BE2C (cell line): ENCODE measurements at regions not wholly inside any gene's neighbourhood (a gene's known extent, or its start where the extent isn't known, plus 50 kb on each side); places are given as distances from the start of the nearest gene placed in this dataset.

ENCODE experiments used
- DNase-seq: peaks from one replicate; pipeline ENCODE4 v3.0.0-alpha.2; 2020
- H3K27me3 ChIP-seq: fragments of 250-450 bp; sonication (Bioruptor Pico); 2 replicates; pipeline ENCODE4 v1.5.1; 2020; ENCODE audit warnings: mild to moderate bottlenecking
- H3K36me3 ChIP-seq: fragments of 250-450 bp; sonication (Bioruptor Pico); 2 replicates; pipeline ENCODE4 v1.5.1; 2020; ENCODE audit warnings: mild to moderate bottlenecking
- H3K4me1 ChIP-seq: fragments of 250-450 bp; sonication (Bioruptor Pico); 2 replicates; pipeline ENCODE4 v1.5.1; 2020
- H3K4me3 ChIP-seq: 2 replicates; pipeline ENCODE4 v1.5.1; 2011; ENCODE audit warnings: low read depth, low read length
- H3K9me3 ChIP-seq: fragments of 250-450 bp; sonication (Bioruptor Pico); 2 replicates; pipeline ENCODE4 v1.5.1; 2020
- TF ChIP-seq, protein P1 (sequence below): IDR thresholded peaks from 2 replicates; pipeline ENCODE4 v1.5.1; 2012; ENCODE audit warnings: mild to moderate bottlenecking, low read depth, low read length

DNA sequence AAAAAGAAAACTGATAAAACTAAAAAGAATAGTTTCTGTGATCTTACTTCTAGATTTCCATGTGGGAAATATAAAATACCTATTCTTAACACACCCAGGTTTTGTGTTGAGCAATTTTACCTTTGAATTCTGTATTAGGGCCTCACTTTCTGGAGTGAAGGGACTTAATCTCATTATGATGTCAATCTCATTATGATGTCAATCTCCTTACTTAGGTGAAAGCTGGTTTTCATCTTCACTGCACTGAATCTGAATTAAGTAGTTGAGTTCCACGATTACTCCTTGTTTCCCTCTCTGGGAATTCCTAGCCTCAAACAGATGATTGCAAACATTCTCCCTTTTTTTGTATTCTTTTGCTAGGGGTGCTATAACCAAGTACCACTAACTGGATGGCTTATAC is 1367.2 kb downstream of the EFNB2 start:
- TF ChIP-seq, protein P1, sequence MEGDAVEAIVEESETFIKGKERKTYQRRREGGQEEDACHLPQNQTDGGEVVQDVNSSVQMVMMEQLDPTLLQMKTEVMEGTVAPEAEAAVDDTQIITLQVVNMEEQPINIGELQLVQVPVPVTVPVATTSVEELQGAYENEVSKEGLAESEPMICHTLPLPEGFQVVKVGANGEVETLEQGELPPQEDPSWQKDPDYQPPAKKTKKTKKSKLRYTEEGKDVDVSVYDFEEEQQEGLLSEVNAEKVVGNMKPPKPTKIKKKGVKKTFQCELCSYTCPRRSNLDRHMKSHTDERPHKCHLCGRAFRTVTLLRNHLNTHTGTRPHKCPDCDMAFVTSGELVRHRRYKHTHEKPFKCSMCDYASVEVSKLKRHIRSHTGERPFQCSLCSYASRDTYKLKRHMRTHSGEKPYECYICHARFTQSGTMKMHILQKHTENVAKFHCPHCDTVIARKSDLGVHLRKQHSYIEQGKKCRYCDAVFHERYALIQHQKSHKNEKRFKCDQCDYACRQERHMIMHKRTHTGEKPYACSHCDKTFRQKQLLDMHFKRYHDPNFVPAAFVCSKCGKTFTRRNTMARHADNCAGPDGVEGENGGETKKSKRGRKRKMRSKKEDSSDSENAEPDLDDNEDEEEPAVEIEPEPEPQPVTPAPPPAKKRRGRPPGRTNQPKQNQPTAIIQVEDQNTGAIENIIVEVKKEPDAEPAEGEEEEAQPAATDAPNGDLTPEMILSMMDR = no peak
- H3K4me1 ChIP-seq = no peaks in the 10 kb centered on the region
- H3K36me3 ChIP-seq = no peaks in the 10 kb centered on the region
- H3K27me3 ChIP-seq = no peaks in the 10 kb centered on the region
- H3K9me3 ChIP-seq = no peaks in the 10 kb centered on the region; the same call in 1 of the 2 replicates
- no peak for DNase-seq
- H3K4me3 ChIP-seq = no peak overlapping the region

- Histone ChIP-seq H3K4me1 (no peaks in the 10 kb centered on the region), H3K36me3 (no peaks in the 10 kb centered on the region), H3K27me3 (no peaks in the 10 kb centered on the region), H3K4me3 (no peak overlapping the region), H3K9me3 (no peaks in the 10 kb centered on the region; the same call in 1 of the 2 replicates)
- no peak for DNase-seq
- TF ChIP-seq, protein P1 = no peak
Observed at GRCh38 chr13:105167385-105167784, 1368.1 kb downstream of the EFNB2 start.

DNA sequence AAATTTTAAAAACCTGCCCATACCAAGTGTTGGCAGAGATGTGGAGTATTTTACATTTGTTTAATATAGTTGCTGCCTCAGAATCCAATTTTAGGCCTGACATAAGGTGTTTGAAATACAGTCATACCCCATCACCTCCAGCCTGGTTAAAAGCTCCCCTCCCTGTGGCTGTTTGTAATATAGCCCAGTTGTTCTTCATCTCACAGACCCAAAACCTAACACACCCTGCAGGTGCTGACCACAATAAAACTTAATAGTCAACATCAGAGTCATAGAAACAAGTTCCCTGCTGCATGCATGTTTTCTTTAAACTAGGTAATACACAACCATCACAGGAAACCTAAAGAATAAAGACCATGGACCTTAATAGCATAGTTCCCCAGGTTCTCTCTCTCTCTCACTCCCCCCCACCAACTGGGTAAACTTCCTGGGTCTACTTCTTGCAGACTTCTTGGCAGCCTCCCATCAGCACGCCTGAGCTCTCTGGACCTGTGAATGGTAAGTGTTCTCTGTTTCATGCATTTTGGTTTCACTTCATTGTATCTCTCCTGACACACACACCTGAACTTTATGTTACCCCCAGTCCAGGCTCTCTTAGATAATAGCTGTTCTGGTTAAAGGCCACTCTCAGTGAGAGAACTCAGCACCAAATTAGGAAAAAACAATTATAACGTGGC is 1369.9 kb downstream of the EFNB2 start:
- no peaks in the 10 kb centered on the region; the same call in 1 of the 2 replicates for H3K9me3 ChIP-seq
- no peaks in the 10 kb centered on the region for H3K4me1 ChIP-seq
- H3K36me3 ChIP-seq = no peaks in the 10 kb centered on the region
- TF ChIP-seq, protein P1 = no peak
- H3K4me3 ChIP-seq = no peak overlapping the region
- no peaks in the 10 kb centered on the region for H3K27me3 ChIP-seq
- no peak for DNase-seq

DNA sequence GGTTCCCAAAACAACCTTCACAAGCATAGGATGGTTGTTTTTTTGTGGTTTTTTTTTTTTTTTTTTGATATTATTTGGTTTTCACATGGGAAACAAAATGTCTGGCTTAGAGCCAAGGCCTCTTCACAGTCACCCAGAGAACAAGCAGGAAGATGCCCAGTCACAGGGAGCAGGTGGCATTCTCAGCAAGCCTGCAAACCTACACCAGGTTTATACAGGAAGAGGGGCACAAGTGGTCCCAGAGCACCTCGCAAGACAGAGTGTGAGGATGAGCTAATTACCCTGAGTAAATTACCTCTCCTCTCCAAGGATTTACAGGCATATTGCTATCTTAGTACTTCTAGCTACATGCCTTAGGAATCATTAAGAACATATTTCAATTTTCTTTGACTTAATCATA is 1375.6 kb downstream of the EFNB2 start:
- H3K36me3 ChIP-seq = no peaks in the 10 kb centered on the region
- no peaks in the 10 kb centered on the region for H3K9me3 ChIP-seq
- H3K4me1 ChIP-seq = no peaks in the 10 kb centered on the region
- DNase-seq = no peak
- no peaks in the 10 kb centered on the region for H3K27me3 ChIP-seq
- TF ChIP-seq, protein P1 = no peak
- no peak overlapping the region for H3K4me3 ChIP-seq

DNA sequence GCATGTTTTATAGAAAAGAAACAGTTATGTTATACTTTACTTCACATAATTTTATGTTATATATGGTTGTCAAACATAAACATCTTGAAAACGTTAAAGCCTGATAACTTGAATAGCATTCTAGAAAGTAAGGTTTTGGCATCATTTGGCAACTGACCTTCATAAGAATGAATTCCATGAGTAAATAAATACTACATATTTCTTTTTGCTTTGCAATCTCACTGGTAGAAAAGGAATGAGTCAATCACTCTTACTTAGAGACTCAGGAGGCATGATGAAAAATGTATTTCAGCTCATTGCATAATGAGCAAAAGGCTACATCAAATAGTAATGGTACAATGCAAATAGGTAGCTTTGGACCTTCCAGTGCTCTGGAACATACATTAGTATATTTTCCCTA is 1381.9 kb downstream of the EFNB2 start:
- DNase-seq = no peak
- Histone ChIP-seq H3K27me3 (no peaks in the 10 kb centered on the region), H3K36me3 (no peaks in the 10 kb centered on the region), H3K9me3 (0 out of 2 replicates have a peak, but pooled peaks cover 4% of the 10 kb centered on the region), H3K4me3 (no peak overlapping the region), H3K4me1 (no peaks in the 10 kb centered on the region)
- TF ChIP-seq, protein P1 = no peak

GRCh38 chr13:105151639-105152038 is 1383.8 kb downstream of the EFNB2 start:
- H3K9me3 ChIP-seq = 0 out of 2 replicates have a peak, but pooled peaks cover 4% of the 10 kb centered on the region

More at GRCh38 chr13:105151639-105152038, 1383.8 kb downstream of the EFNB2 start:
- Histone ChIP-seq H3K27me3 (no peaks in the 10 kb centered on the region), H3K4me3 (no peak overlapping the region), H3K4me1 (no peaks in the 10 kb centered on the region), H3K36me3 (no peaks in the 10 kb centered on the region)
- TF ChIP-seq, protein P1 = no peak
- no peak for DNase-seq
